ENCODE measurements at regions not wholly inside any gene's neighbourhood (a gene's known extent, or its start where the extent isn't known, plus 50 kb on each side); places are given as distances from the start of the nearest gene placed in this dataset.

DNA sequence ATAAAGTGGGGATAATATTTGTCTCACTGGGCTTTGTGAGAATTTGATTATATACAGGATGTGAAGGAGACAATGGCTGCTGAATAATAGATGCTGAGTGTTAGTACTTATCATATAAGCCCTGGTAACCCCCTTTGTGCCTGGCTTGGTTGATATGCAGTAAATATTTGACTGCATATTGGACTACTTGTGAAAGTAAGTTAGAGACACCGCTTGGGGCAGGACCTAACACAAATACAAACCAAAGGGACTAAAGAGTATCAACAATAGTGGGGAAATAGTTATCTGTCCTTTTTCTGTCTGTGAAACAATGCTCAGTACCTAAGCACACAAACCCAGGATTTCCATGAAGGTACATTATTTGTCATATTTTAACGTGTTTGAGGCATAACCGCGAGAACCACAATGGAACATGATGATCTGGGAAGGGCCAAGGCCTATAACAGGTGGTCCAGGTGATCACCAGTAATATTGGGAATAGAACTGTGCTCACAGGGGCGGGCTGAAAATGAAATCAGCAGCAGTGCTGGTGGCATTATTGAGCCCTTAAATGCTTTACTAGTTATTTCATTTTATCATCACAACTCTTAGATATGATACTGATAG lies 138.2 kb upstream of the SMARCA2 start:
- Mint-ChIP-seq H3K4me1 (no peaks in the 10 kb centered on the region), H3K27me3 (ENCODE audit: low read depth) (no peaks in the 10 kb centered on the region), H3K27ac (no peak overlapping the region), H3K36me3 (no peaks in the 10 kb centered on the region), H3K4me3 (no peak overlapping the region), H3K9me3 (no peaks in the 10 kb centered on the region)
- TF ChIP-seq, protein P1, sequence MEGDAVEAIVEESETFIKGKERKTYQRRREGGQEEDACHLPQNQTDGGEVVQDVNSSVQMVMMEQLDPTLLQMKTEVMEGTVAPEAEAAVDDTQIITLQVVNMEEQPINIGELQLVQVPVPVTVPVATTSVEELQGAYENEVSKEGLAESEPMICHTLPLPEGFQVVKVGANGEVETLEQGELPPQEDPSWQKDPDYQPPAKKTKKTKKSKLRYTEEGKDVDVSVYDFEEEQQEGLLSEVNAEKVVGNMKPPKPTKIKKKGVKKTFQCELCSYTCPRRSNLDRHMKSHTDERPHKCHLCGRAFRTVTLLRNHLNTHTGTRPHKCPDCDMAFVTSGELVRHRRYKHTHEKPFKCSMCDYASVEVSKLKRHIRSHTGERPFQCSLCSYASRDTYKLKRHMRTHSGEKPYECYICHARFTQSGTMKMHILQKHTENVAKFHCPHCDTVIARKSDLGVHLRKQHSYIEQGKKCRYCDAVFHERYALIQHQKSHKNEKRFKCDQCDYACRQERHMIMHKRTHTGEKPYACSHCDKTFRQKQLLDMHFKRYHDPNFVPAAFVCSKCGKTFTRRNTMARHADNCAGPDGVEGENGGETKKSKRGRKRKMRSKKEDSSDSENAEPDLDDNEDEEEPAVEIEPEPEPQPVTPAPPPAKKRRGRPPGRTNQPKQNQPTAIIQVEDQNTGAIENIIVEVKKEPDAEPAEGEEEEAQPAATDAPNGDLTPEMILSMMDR (IDR thresholded peaks at IDR 0.05; ENCODE audit: unreplicated experiment) = no peak
- DNase-seq (ENCODE audit: low spot score in 2 of 2, unreplicated experiment in 2 of 2) = no peak

DNA sequence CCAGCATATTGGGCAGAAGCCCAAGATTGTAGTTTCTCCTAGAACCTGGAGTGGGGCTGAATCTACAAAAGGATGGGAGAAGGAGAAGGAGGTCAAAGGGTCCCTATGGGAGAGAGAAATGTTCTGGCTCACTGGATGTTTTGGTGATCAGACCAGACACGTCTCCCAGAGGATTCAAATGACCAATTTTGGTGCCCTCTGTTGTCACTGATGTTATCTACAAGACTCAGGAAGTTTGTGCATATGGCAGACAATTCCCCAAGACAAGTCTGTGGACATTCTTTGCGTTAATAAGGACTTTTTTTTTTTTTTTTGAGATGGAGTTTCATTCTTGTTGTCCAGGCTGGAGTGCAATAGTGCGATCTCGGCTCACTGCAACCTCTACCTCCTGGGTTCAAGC lies 137.2 kb upstream of the SMARCA2 start:
- Mint-ChIP-seq H3K4me3 (no peak overlapping the region), H3K4me1 (no peaks in the 10 kb centered on the region), H3K27me3 (ENCODE audit: low read depth) (no peaks in the 10 kb centered on the region), H3K36me3 (no peaks in the 10 kb centered on the region), H3K27ac (no peak overlapping the region), H3K9me3 (no peaks in the 10 kb centered on the region)
- no peak for DNase-seq (ENCODE audit: low spot score in 2 of 2, unreplicated experiment in 2 of 2)
- TF ChIP-seq, protein P1 (IDR thresholded peaks at IDR 0.05; ENCODE audit: unreplicated experiment) = no peak

GRCh38 chr9:1878811-1879210 lies 136.3 kb upstream of the SMARCA2 start:
- no peaks in the 10 kb centered on the region for H3K36me3 Mint-ChIP-seq
- no peaks in the 10 kb centered on the region for H3K27me3 Mint-ChIP-seq (ENCODE audit: low read depth)
- H3K4me1 Mint-ChIP-seq = no peaks in the 10 kb centered on the region
- no peaks in the 10 kb centered on the region for H3K9me3 Mint-ChIP-seq
- H3K4me3 Mint-ChIP-seq = no peak overlapping the region
- DNase-seq (ENCODE audit: low spot score in 2 of 2, unreplicated experiment in 2 of 2) = no peak
- TF ChIP-seq, protein P1 (IDR thresholded peaks at IDR 0.05; ENCODE audit: unreplicated experiment) = no peak
- no peak overlapping the region for H3K27ac Mint-ChIP-seq

- H3K4me3 Mint-ChIP-seq = no peak overlapping the region
- H3K9me3 Mint-ChIP-seq = no peaks in the 10 kb centered on the region
- H3K4me1 Mint-ChIP-seq = no peaks in the 10 kb centered on the region
- no peaks in the 10 kb centered on the region for H3K27me3 Mint-ChIP-seq (ENCODE audit: low read depth)
- no peak overlapping the region for H3K27ac Mint-ChIP-seq
- DNase-seq (ENCODE audit: low spot score in 2 of 2, unreplicated experiment in 2 of 2) = no peak
- TF ChIP-seq, protein P1 (IDR thresholded peaks at IDR 0.05; ENCODE audit: unreplicated experiment) = no peak
- no peaks in the 10 kb centered on the region for H3K36me3 Mint-ChIP-seq
Observed at GRCh38 chr9:1879501-1879900, 135.6 kb upstream of the SMARCA2 start.

GRCh38 chr9:1880038-1880565 lies 135.0 kb upstream of the SMARCA2 start:
- H3K27me3 Mint-ChIP-seq (ENCODE audit: low read depth) = no peaks in the 10 kb centered on the region
- TF ChIP-seq, protein P1 (IDR thresholded peaks at IDR 0.05; ENCODE audit: unreplicated experiment) = no peak
- H3K36me3 Mint-ChIP-seq = no peaks in the 10 kb centered on the region
- no peak overlapping the region for H3K27ac Mint-ChIP-seq
- H3K9me3 Mint-ChIP-seq = no peaks in the 10 kb centered on the region
- H3K4me1 Mint-ChIP-seq = no peaks in the 10 kb centered on the region
- no peak for DNase-seq (ENCODE audit: low spot score in 2 of 2, unreplicated experiment in 2 of 2)
- H3K4me3 Mint-ChIP-seq = no peak overlapping the region

Data from mesothelial cell of epicardium (in vitro differentiated cells).